ENCODE measurements at regions not wholly inside any gene's neighbourhood (a gene's known extent, or its start where the extent isn't known, plus 50 kb on each side); places are given as distances from the start of the nearest gene placed in this dataset.

GRCh38 chr2:15726321-15727057, 134.8 kb downstream of the DDX1 start:
- no peak overlapping the region for H3K9ac ChIP-seq (replicated peaks in 1 of 4; ENCODE audit: extremely low read depth in 1 of 4, low read depth in 3 of 4, low read length in 3 of 4)
- no peak overlapping the region for H3K27ac ChIP-seq (ENCODE audit: low read depth, low read length)
- CTCF ChIA-PET (ENCODE audit: partially characterized antibody) = interaction anchor here (0.8 to 1.2 kb wide), 4 partner anchors 9 to 29 kb away, joined by 3 to 4 read pairs (median 4); no protein-coding TSS in a partner anchor
- no peak overlapping the region for H2AK5ac ChIP-seq (ENCODE audit: low read depth, low read length)
- H3K56ac ChIP-seq (replicated peaks; ENCODE audit: insufficient read length, low read depth, low read length) = no peak overlapping the region
- H3K79me2 ChIP-seq (ENCODE audit: control insufficient read depth in 1 of 2, insufficient read depth in 2 of 2, low read length in 2 of 2) = no peaks in the 10 kb centered on the region
- H3K18ac ChIP-seq (ENCODE audit: extremely low read depth, low read length) = no peak overlapping the region
- no peak overlapping the region for H2BK5ac ChIP-seq (ENCODE audit: low read depth, low read length)
- no peak overlapping the region for H3K4ac ChIP-seq (replicated peaks; ENCODE audit: insufficient read length, low read depth, low read length)
- H3K23ac ChIP-seq (ENCODE audit: insufficient read length) = no peak overlapping the region
- no peaks in the 10 kb centered on the region for H3K79me1 ChIP-seq (ENCODE audit: low read depth, low read length)
- H3K23me2 ChIP-seq (ENCODE audit: low read depth, low read length) = no peaks in the 10 kb centered on the region
- no peak overlapping the region for H3K4me3 ChIP-seq (ENCODE audit: extremely low read depth in 1 of 4, insufficient read depth in 2 of 4, low read depth in 3 of 4, low read length in 4 of 4)
- POLR2A ChIA-PET (ENCODE audit: partially characterized antibody) = no interaction called here
- no peak overlapping the region for H4K8ac ChIP-seq (ENCODE audit: extremely low read depth, insufficient read depth, low read length)
- no peaks in the 10 kb centered on the region for H3K9me3 ChIP-seq (ENCODE audit: insufficient read depth in 2 of 2, low read depth in 1 of 2, low read length in 1 of 2)
- no peaks in the 10 kb centered on the region for H4K20me1 ChIP-seq (replicated peaks in 1 of 2; ENCODE audit: control insufficient read depth in 1 of 2, insufficient read depth in 2 of 2, low read length in 2 of 2)
- no peak overlapping the region for H2BK20ac ChIP-seq (ENCODE audit: low read length)
- H4K91ac ChIP-seq (replicated peaks; ENCODE audit: insufficient read length, low read length) = no peak overlapping the region
- no peak for FAIRE-seq
- DNase-seq (ENCODE audit: low read depth in 1 of 2, low spot score in 2 of 2) = no peak
- TF ChIP-seq RBBP5 (IDR thresholded peaks at IDR 0.05; ENCODE audit: borderline replicate concordance, low read depth, low read length) = no peak
- TF ChIP-seq ZNF274 (IDR thresholded peaks at IDR 0.05; ENCODE audit: borderline replicate concordance, extremely low read depth, low read length) = no peak
- no peak for TF ChIP-seq POU5F1 (IDR thresholded peaks at IDR 0.05; ENCODE audit: low read depth, low read length)
- TF ChIP-seq JUND (IDR thresholded peaks at IDR 0.05; ENCODE audit: low read length) = no peak
- TF ChIP-seq GTF2F1 (IDR thresholded peaks at IDR 0.05; ENCODE audit: borderline replicate concordance, low read depth, low read length) = no peak
- no peak for TF ChIP-seq SIRT6 (IDR thresholded peaks at IDR 0.05; ENCODE audit: low read length)
- TF ChIP-seq EZH2 (IDR thresholded peaks at IDR 0.05; ENCODE audit: low read depth, low read length, severe bottlenecking) = no peak
- TF ChIP-seq, protein P1, sequence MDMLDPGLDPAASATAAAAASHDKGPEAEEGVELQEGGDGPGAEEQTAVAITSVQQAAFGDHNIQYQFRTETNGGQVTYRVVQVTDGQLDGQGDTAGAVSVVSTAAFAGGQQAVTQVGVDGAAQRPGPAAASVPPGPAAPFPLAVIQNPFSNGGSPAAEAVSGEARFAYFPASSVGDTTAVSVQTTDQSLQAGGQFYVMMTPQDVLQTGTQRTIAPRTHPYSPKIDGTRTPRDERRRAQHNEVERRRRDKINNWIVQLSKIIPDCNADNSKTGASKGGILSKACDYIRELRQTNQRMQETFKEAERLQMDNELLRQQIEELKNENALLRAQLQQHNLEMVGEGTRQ (IDR thresholded peaks at IDR 0.05; ENCODE audit: low read length) = no peak
- TF ChIP-seq HDAC2 (IDR thresholded peaks at IDR 0.05; ENCODE audit: borderline replicate concordance in 1 of 2, low read depth in 2 of 2, low read length in 2 of 2) = no peak
- no peak for TF ChIP-seq TCF12 (IDR thresholded peaks at IDR 0.05; ENCODE audit: low read depth, low read length)
- H2BK15ac ChIP-seq (ENCODE audit: low read length) = no peak overlapping the region
- no peaks in the 10 kb centered on the region for H3K27me3 ChIP-seq (replicated peaks in 1 of 4; ENCODE audit: control insufficient read depth in 3 of 4, extremely low read depth in 1 of 4, insufficient read depth in 3 of 4, low read length in 3 of 4)
- no peak overlapping the region for H2BK12ac ChIP-seq (ENCODE audit: low read depth, low read length)
- WGBS, 2 experiments (ENCODE audit: extremely low coverage in 1 of 2, insufficient coverage in 1 of 2, insufficient read length in 1 of 2, insufficient replicate concordance in 2 of 2, low coverage in 1 of 2, low lambda C conversion rate in 2 of 2, missing lambda C conversion rate in 1 of 2) = 87% methylated on average over 8 of the region's 8 CpGs; no CpG with 5 or more reads in 1 of the 2 experiments
- no peak overlapping the region for H3K14ac ChIP-seq (ENCODE audit: insufficient read length)
- no peak overlapping the region for H4K5ac ChIP-seq (ENCODE audit: insufficient read length, low read depth, low read length)
- H3K4me2 ChIP-seq (ENCODE audit: insufficient read depth in 1 of 2, low read depth in 2 of 2, low read length in 2 of 2) = no peak overlapping the region
- no peaks in the 10 kb centered on the region for H3K4me1 ChIP-seq (replicated peaks in 1 of 4; ENCODE audit: control insufficient read depth in 3 of 4, insufficient read depth in 4 of 4, low read length in 3 of 4)
- no peak overlapping the region for H2BK120ac ChIP-seq (replicated peaks; ENCODE audit: low read depth, low read length)
- H2AFZ ChIP-seq (ENCODE audit: low read length) = no peak overlapping the region
- no peaks in the 10 kb centered on the region for H3K36me3 ChIP-seq (ENCODE audit: control insufficient read depth in 2 of 4, insufficient read depth in 4 of 4, low read length in 3 of 4)
